K562 (cell line): ENCODE measurements at regions not wholly inside any gene's neighbourhood (a gene's known extent, or its start where the extent isn't known, plus 50 kb on each side); places are given as distances from the start of the nearest gene placed in this dataset.

Experiments
- ATAC-seq: fragments of 200-7000 bp; cut with Tn5 transposase; 3 replicates; pipeline ENCODE4 v1.9.1; 2020; ENCODE audit warnings: moderate library complexity
- BruUV-seq: library from RNA; stranded (reverse); fragments of 400-500 nt; replicated peaks from 2 replicates; lab custom pipeline; 2021; lab: Mats Ljungman, UMichigan
- CTCF ChIA-PET: fragments of 300-600 bp; formaldehyde crosslinking; extraction: SDS; loops from one replicate; lab custom pipeline; 2021; ENCODE audit warnings: low intra/inter-chr PET ratio; lab: Yijun Ruan, JAX
- POLR2A ChIA-PET: fragments of 300-600, 350-650 bp; sonication (Branson Sonifier 250); formaldehyde crosslinking; extraction: SDS; loops from one replicate; lab custom pipeline; 2021; ENCODE audit warnings: antibody characterized with exemption, inconsistent platforms; lab: Yijun Ruan, JAX
- DNase-seq, 4 experiments: peaks; one replicate each; pipeline versions ENCODE4 v3.0.0 to v3.0.0-alpha.2; 2011 to 2018; ENCODE audit warnings: low spot score in 3 of 4, mixed read lengths in 3 of 4; ENCODE audit errors: extremely low read depth in 1 of 4
- FAIRE-seq: peaks from 2 replicates; lab custom pipeline; 2011; peaks lifted over from hg19 to GRCh38; lab: Jason Lieb, UNC
- H2AFZ ChIP-seq: 2 replicates; pipeline ENCODE4 v1.6.0; 2011; ENCODE audit warnings: low read depth, low read length, control low read depth, inconsistent platforms
- H3K27ac ChIP-seq: fragments of 200-600 bp; 3 replicates; pipeline ENCODE4 v1.8.0; 2011; ENCODE audit warnings: low read depth, mild to moderate bottlenecking, control low read depth, inconsistent platforms, low read length, moderate library complexity, mixed read lengths; ENCODE audit errors: extremely low read depth
- H3K27me3 ChIP-seq, 2 experiments: fragments of 300-600 bp in 1 of 2; 2 replicates in 1 of 2; 3 replicates in 1 of 2; pipeline versions ENCODE4 v1.6.0 to v1.8.0; 2011; ENCODE audit warnings: inconsistent platforms in 2 of 2, low read length in 2 of 2, mild to moderate bottlenecking in 1 of 2, mixed read lengths in 1 of 2, moderate library complexity in 1 of 2; ENCODE audit not compliant: control insufficient read depth in 2 of 2, insufficient read depth in 2 of 2
- H3K36me3 ChIP-seq: fragments of 300-600 bp; 3 replicates; pipeline ENCODE4 v1.8.0; 2011; ENCODE audit warnings: mild to moderate bottlenecking, low read length, inconsistent platforms; ENCODE audit not compliant: control insufficient read depth, insufficient read depth
- H3K4me1 ChIP-seq, 2 experiments: fragments of 200-600 bp in 1 of 2; replicated peaks in 1 of 2; 2 replicates in 1 of 2; 3 replicates in 1 of 2; pipeline versions ENCODE4 v1.5.1 to v1.8.0; 2011; ENCODE audit warnings: inconsistent platforms in 2 of 2, low read length in 2 of 2, mild to moderate bottlenecking in 1 of 2, mixed read lengths in 1 of 2, moderate library complexity in 1 of 2; ENCODE audit not compliant: control insufficient read depth in 2 of 2, insufficient read depth in 2 of 2
- H3K4me2 ChIP-seq: 2 replicates; pipeline ENCODE4 v1.6.1; 2011; ENCODE audit warnings: low read length, control low read depth, inconsistent platforms, mixed read lengths; ENCODE audit not compliant: insufficient read depth
- H3K4me3 ChIP-seq: fragments of 200-600 bp; sonication (generic), shearing (Covaris generic); 2 replicates; pipeline ENCODE4 v1.5.1; 2016; ENCODE audit warnings: control low read depth, inconsistent platforms
- H3K79me2 ChIP-seq: fragments of 200-600 bp; 3 replicates; pipeline ENCODE4 v1.8.0; 2011; ENCODE audit warnings: low read length, inconsistent platforms; ENCODE audit not compliant: control insufficient read depth, insufficient read depth
- H3K9ac ChIP-seq, 2 experiments: 2 replicates each; pipeline versions ENCODE4 v1.6.0 to v1.6.1; 2011; ENCODE audit warnings: low read depth in 2 of 2, low read length in 2 of 2, control low read depth in 1 of 2, inconsistent platforms in 1 of 2, mild to moderate bottlenecking in 1 of 2, mixed read lengths in 1 of 2; ENCODE audit not compliant: insufficient read depth in 1 of 2
- H3K9me1 ChIP-seq: one replicate; pipeline ENCODE4 v1.6.0; 2011; ENCODE audit warnings: inconsistent platforms, mild to moderate bottlenecking, low read length, moderate library complexity; ENCODE audit not compliant: control insufficient read depth, insufficient read depth
- H3K9me3 ChIP-seq: replicated peaks from 2 replicates; pipeline ENCODE4 v1.5.1; 2011; ENCODE audit warnings: low read depth, low read length, inconsistent platforms; ENCODE audit not compliant: control insufficient read depth, insufficient read depth
- H4K20me1 ChIP-seq: replicated peaks from 2 replicates; pipeline ENCODE4 v1.6.1; 2011; ENCODE audit warnings: low read length, inconsistent platforms, mixed read lengths; ENCODE audit not compliant: control insufficient read depth, insufficient read depth
- CBX3 ChIP-seq, 2 experiments: IDR thresholded peaks; 1 replicate in 1 of 2; 2 replicates in 1 of 2; pipeline ENCODE4 v1.6.1; 2012; ENCODE audit warnings: inconsistent platforms in 2 of 2, low read length in 2 of 2, borderline replicate concordance in 1 of 2, control low read depth in 1 of 2
- DACH1 ChIP-seq: fragments of 450-650 bp; IDR thresholded peaks from 2 replicates; pipeline ENCODE4 v1.6.1; 2018; ENCODE audit not compliant: partially characterized antibody
- EWSR1 ChIP-seq: fragments of 450-650 bp; IDR thresholded peaks from 2 replicates; pipeline ENCODE4 v1.6.1; 2018; ENCODE audit warnings: borderline replicate concordance, mild to moderate bottlenecking, low read depth, moderate library complexity; ENCODE audit not compliant: partially characterized antibody
- JUN ChIP-seq, 2 experiments: sonication (generic) in 1 of 2; formaldehyde crosslinking in 1 of 2; IDR thresholded peaks; 2 replicates each; pipeline versions ENCODE4 v1.6.1 to v1.8.0; 2012 to 2022; ENCODE audit warnings: borderline replicate concordance in 2 of 2, mild to moderate bottlenecking in 2 of 2, improper control_type of control experiment in 1 of 2, low read depth in 1 of 2, low read length in 1 of 2, missing genetic modification reagents in 1 of 2
- KDM2B ChIP-seq: fragments of 250-450 bp; sonication (Bioruptor Pico); IDR thresholded peaks from 2 replicates; pipeline ENCODE4 v1.8.0; 2021; ENCODE audit warnings: mild to moderate bottlenecking, moderate library complexity
- RBM39 ChIP-seq: fragments of 200-400 bp; formaldehyde crosslinking; optimal IDR thresholded peaks from 2 replicates; pipeline ENCODE3; 2018; ENCODE audit warnings: low read depth, low read length
- SIN3A ChIP-seq, 2 experiments: fragments of 150-350 bp in 1 of 2; IDR thresholded peaks; 2 replicates each; pipeline ENCODE4 v1.6.1; 2011 to 2016; ENCODE audit warnings: borderline replicate concordance in 2 of 2, low read depth in 2 of 2, low read length in 2 of 2, mild to moderate bottlenecking in 2 of 2, moderate library complexity in 2 of 2; ENCODE audit not compliant: control insufficient read depth in 1 of 2
- ZNF140 ChIP-seq: fragments of 250-450 bp; sonication (Bioruptor Pico); IDR thresholded peaks from 2 replicates; pipeline ENCODE4 v1.8.0; 2021; ENCODE audit warnings: moderate library complexity, mild to moderate bottlenecking, inconsistent platforms
- ZZZ3 ChIP-seq: fragments of 450-650 bp; IDR thresholded peaks from 2 replicates; pipeline ENCODE4 v1.6.1; 2016; ENCODE audit warnings: antibody characterized with exemption, mild to moderate bottlenecking, moderate library complexity
- WGBS: fragments of 100-300 bp; shearing (Covaris generic); methylation state at CpG from one replicate; pipeline ENCODE4 v1.1.6; 2016; ENCODE audit warnings: low coverage, mixed read lengths; ENCODE audit not compliant: insufficient coverage; ENCODE audit errors: missing lambda C conversion rate; 5-methylcytosine and 5-hydroxymethylcytosine counted together
- in situ Hi-C: fragments of 300-500 bp; cut with MboI; formaldehyde crosslinking; loops from 4 replicates; pipeline ENCODE4 v1.15.0; 2018; ENCODE audit warnings: inconsistent platforms, mixed read lengths
- intact Hi-C: fragments of 100-400 bp; cut with micrococcal nuclease; formaldehyde crosslinking; loops from 2 replicates; pipeline ENCODE4 v1.14.2; 2022
- TF ChIP-seq, protein P1 (sequence below): fragments of 450-650 bp; formaldehyde crosslinking; IDR thresholded peaks from 2 replicates; pipeline ENCODE4 v1.4.0; 2020; ENCODE audit warnings: mild to moderate bottlenecking, moderate library complexity
- TF ChIP-seq, protein P2 (sequence below): fragments of 150-350 bp; IDR thresholded peaks from 2 replicates; pipeline ENCODE4 v1.6.1; 2014; ENCODE audit warnings: low read depth, mild to moderate bottlenecking, low read length, borderline replicate concordance
- TF ChIP-seq, protein P3 (sequence below): fragments of 250-450 bp; sonication (Bioruptor Pico); IDR thresholded peaks from 2 replicates; pipeline ENCODE4 v1.5.0; 2022; ENCODE audit warnings: mild to moderate bottlenecking

DNA sequence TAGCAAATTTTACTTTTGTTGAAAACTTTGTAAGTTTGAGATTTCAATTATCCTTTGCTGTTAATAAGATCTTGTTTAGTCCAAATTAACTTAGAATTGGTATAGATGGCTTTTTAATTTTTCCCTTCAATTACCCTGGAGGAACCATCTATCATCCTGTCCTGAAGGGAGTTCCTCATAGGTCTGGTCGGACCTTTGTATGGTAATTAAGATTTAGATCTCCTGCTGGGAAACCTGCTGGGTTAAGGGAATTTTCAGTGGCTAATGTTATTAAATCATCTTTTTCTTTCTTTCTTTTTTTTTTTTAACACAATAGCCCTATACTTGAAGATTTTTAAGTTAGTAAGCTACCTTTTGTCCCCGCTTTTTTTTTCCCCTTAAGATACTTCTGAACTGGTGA is 63.0 kb upstream of the PRMT8 start (continued):
- no peak for TF ChIP-seq CBX3 (IDR thresholded peaks at IDR 0.05; ENCODE audit: borderline replicate concordance in 1 of 2, low read length in 2 of 2)
- TF ChIP-seq, all 486 proteins: peak for 0

DNA sequence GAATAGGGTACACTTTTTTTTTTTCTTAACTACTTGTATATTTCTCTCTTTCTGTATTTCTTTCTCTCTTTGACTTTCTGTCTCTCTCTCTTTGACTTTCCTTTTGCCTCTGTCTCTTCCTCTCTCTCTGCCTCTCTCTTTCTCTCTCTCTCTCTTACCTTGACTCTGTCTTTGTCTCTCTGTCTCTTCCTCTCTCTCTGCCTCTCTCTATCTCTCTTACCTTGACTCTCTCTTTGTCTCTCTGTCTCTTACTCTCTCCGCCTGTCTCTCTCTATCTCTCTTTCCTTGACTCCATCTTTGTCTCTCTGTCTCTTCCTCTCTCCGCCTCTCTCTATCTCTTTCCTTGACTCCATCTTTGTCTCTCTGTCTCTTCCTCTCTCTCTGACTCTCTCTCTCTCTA is 62.4 kb upstream of the PRMT8 start:
- no peak overlapping the region for H3K4me3 ChIP-seq
- H3K4me1 ChIP-seq: no peaks in the 10 kb centered on the region
- BruUV-seq: no TSS peak
- no peaks in the 10 kb centered on the region for H4K20me1 ChIP-seq
- H3K9me3 ChIP-seq: no peaks in the 10 kb centered on the region
- WGBS: 0% methylated on average over 1 of the region's 2 CpGs
- no peaks in the 10 kb centered on the region for H3K9me1 ChIP-seq
- no peak for ATAC-seq
- no peak overlapping the region for H2AFZ ChIP-seq
- H3K79me2 ChIP-seq: no peaks in the 10 kb centered on the region
- no peak overlapping the region for H3K27ac ChIP-seq
- no peak for FAIRE-seq
- POLR2A ChIA-PET: no interaction called here
- intact Hi-C loops: no loop called here
- H3K36me3 ChIP-seq: no peaks in the 10 kb centered on the region
- DNase-seq: no peak
- CTCF ChIA-PET: no interaction called here
- in situ Hi-C loops: no loop called here
- TF ChIP-seq JUN (IDR thresholded peaks at IDR 0.05; ENCODE audit: borderline replicate concordance, low read depth, low read length) (no peak), JUN (CRISPR knock-in tag; IDR thresholded peaks at IDR 0.05; ENCODE audit: borderline replicate concordance) (no peak), KDM2B (CRISPR knock-in tag) (no peak), ZNF140 (CRISPR knock-in tag) (no peak), SIN3A (IDR thresholded peaks at IDR 0.05; ENCODE audit: borderline replicate concordance in 2 of 2, control insufficient read depth in 1 of 2, low read depth in 2 of 2, low read length in 2 of 2) (no peak), EWSR1 (no peak), ZZZ3 (no peak), RBM39 (no peak), DACH1 (no peak)
- TF ChIP-seq, protein P1, sequence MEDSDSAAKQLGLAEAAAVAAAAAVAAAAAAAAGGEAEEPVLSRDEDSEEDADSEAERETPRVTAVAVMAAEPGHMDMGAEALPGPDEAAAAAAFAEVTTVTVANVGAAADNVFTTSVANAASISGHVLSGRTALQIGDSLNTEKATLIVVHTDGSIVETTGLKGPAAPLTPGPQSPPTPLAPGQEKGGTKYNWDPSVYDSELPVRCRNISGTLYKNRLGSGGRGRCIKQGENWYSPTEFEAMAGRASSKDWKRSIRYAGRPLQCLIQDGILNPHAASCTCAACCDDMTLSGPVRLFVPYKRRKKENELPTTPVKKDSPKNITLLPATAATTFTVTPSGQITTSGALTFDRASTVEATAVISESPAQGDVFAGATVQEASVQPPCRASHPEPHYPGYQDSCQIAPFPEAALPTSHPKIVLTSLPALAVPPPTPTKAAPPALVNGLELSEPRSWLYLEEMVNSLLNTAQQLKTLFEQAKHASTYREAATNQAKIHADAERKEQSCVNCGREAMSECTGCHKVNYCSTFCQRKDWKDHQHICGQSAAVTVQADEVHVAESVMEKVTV (CRISPR knock-in tag): no peak
- TF ChIP-seq, protein P2, sequence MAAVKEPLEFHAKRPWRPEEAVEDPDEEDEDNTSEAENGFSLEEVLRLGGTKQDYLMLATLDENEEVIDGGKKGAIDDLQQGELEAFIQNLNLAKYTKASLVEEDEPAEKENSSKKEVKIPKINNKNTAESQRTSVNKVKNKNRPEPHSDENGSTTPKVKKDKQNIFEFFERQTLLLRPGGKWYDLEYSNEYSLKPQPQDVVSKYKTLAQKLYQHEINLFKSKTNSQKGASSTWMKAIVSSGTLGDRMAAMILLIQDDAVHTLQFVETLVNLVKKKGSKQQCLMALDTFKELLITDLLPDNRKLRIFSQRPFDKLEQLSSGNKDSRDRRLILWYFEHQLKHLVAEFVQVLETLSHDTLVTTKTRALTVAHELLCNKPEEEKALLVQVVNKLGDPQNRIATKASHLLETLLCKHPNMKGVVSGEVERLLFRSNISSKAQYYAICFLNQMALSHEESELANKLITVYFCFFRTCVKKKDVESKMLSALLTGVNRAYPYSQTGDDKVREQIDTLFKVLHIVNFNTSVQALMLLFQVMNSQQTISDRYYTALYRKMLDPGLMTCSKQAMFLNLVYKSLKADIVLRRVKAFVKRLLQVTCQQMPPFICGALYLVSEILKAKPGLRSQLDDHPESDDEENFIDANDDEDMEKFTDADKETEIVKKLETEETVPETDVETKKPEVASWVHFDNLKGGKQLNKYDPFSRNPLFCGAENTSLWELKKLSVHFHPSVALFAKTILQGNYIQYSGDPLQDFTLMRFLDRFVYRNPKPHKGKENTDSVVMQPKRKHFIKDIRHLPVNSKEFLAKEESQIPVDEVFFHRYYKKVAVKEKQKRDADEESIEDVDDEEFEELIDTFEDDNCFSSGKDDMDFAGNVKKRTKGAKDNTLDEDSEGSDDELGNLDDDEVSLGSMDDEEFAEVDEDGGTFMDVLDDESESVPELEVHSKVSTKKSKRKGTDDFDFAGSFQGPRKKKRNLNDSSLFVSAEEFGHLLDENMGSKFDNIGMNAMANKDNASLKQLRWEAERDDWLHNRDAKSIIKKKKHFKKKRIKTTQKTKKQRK: no peak
- TF ChIP-seq, protein P3, sequence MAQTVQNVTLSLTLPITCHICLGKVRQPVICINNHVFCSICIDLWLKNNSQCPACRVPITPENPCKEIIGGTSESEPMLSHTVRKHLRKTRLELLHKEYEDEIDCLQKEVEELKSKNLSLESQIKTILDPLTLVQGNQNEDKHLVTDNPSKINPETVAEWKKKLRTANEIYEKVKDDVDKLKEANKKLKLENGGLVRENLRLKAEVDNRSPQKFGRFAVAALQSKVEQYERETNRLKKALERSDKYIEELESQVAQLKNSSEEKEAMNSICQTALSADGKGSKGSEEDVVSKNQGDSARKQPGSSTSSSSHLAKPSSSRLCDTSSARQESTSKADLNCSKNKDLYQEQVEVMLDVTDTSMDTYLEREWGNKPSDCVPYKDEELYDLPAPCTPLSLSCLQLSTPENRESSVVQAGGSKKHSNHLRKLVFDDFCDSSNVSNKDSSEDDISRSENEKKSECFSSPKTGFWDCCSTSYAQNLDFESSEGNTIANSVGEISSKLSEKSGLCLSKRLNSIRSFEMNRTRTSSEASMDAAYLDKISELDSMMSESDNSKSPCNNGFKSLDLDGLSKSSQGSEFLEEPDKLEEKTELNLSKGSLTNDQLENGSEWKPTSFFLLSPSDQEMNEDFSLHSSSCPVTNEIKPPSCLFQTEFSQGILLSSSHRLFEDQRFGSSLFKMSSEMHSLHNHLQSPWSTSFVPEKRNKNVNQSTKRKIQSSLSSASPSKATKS (CRISPR knock-in tag): no peak
- TF ChIP-seq, all 486 proteins: peak for 0
- H3K27me3 ChIP-seq: no peaks in the 10 kb centered on the region
- no peak overlapping the region for H3K9ac ChIP-seq
- no peak overlapping the region for H3K4me2 ChIP-seq
